Keratinocyte (primary cell): ENCODE measurements at regions not wholly inside any gene's neighbourhood (a gene's known extent, or its start where the extent isn't known, plus 50 kb on each side); places are given as distances from the start of the nearest gene placed in this dataset.

Source experiments
- DNase-seq: peaks from one replicate; pipeline ENCODE4 v3.0.0-alpha.2; 2011; ENCODE audit warnings: low read depth, missing footprints, low spot score
- FAIRE-seq: peaks from 2 replicates; lab custom pipeline; 2011; peaks lifted over from hg19 to GRCh38; lab: Jason Lieb, UNC
- H2AFZ ChIP-seq: 2 replicates; pipeline ENCODE4 v1.6.0; 2012; ENCODE audit warnings: low read length, control low read depth, inconsistent platforms; ENCODE audit not compliant: control insufficient read depth
- H3K27ac ChIP-seq: 2 replicates; pipeline ENCODE4 v1.5.1; 2011; ENCODE audit warnings: low read length; ENCODE audit not compliant: control insufficient read depth, insufficient read depth
- H3K27me3 ChIP-seq: 3 replicates; pipeline ENCODE4 v1.6.0; 2011; ENCODE audit warnings: low read length; ENCODE audit not compliant: control insufficient read depth, insufficient read depth; ENCODE audit errors: extremely low read depth
- H3K36me3 ChIP-seq, 2 experiments: 2 replicates in 1 of 2; 3 replicates in 1 of 2; pipeline ENCODE4 v1.5.1; 2011; ENCODE audit warnings: low read length in 2 of 2, mild to moderate bottlenecking in 1 of 2; ENCODE audit not compliant: control insufficient read depth in 2 of 2, insufficient read depth in 2 of 2; ENCODE audit errors: extremely low read depth in 1 of 2
- H3K4me1 ChIP-seq: 3 replicates; pipeline ENCODE4 v1.5.1; 2011; ENCODE audit warnings: low read length; ENCODE audit not compliant: control insufficient read depth, insufficient read depth; ENCODE audit errors: extremely low read depth
- H3K4me2 ChIP-seq: 3 replicates; pipeline ENCODE4 v1.6.0; 2011; ENCODE audit warnings: low read depth, low read length; ENCODE audit not compliant: control insufficient read depth, insufficient read depth; ENCODE audit errors: extremely low read depth
- H3K4me3 ChIP-seq, 3 experiments: fragments of 200-600 bp in 1 of 3; sonication (generic) in 1 of 3; 2 replicates in 2 of 3; 3 replicates in 1 of 3; pipeline ENCODE4 v1.5.1; 2011 to 2016; ENCODE audit warnings: low read length in 3 of 3, mild to moderate bottlenecking in 3 of 3, control low read depth in 2 of 3, inconsistent platforms in 1 of 3, low read depth in 1 of 3, mixed read lengths in 1 of 3, mixed run types in 1 of 3, moderate library complexity in 1 of 3; ENCODE audit not compliant: control insufficient read depth in 2 of 3, insufficient read depth in 2 of 3; ENCODE audit errors: extremely low read depth in 1 of 3
- H3K79me2 ChIP-seq: 2 replicates; pipeline ENCODE4 v1.6.0; 2012; ENCODE audit warnings: low read length; ENCODE audit not compliant: control insufficient read depth, insufficient read depth
- H3K9ac ChIP-seq: 3 replicates; pipeline ENCODE4 v1.6.0; 2011; ENCODE audit warnings: low read length; ENCODE audit not compliant: control insufficient read depth, insufficient read depth; ENCODE audit errors: extremely low read depth
- H3K9me1 ChIP-seq: 3 replicates; pipeline ENCODE4 v1.6.0; 2011; ENCODE audit warnings: low read length; ENCODE audit not compliant: control insufficient read depth, insufficient read depth; ENCODE audit errors: extremely low read depth
- H3K9me3 ChIP-seq: 2 replicates; pipeline ENCODE4 v1.5.1; 2012; ENCODE audit warnings: low read depth, low read length; ENCODE audit not compliant: control insufficient read depth
- H4K20me1 ChIP-seq: 3 replicates; pipeline ENCODE4 v1.6.0; 2011; ENCODE audit warnings: low read length; ENCODE audit not compliant: control insufficient read depth, insufficient read depth; ENCODE audit errors: extremely low read depth
- EZH2 ChIP-seq: IDR thresholded peaks from one replicate; pipeline ENCODE4 v1.6.1; 2012; ENCODE audit warnings: inconsistent platforms, mild to moderate bottlenecking, low read length, moderate library complexity
- dilution Hi-C: fragments of 300-500 bp; cut with MboI; formaldehyde crosslinking; loops from one replicate; pipeline ENCODE4 v1.7.0; 2020; ENCODE audit warnings: low sequenced_read_pairs; ENCODE audit not compliant: extremely low pct_ligation_motif_present
- TF ChIP-seq, protein P1 (sequence below), 3 experiments: IDR thresholded peaks in 1 of 3; conservative IDR thresholded peaks in 1 of 3; optimal IDR thresholded peaks in 1 of 3; 2 replicates in 2 of 3; 3 replicates in 1 of 3; pipeline versions ENCODE3 to v1.5.1; 2011; ENCODE audit warnings: low read length in 3 of 3, mild to moderate bottlenecking in 3 of 3, moderate library complexity in 2 of 3, control low read depth in 1 of 3, inconsistent platforms in 1 of 3; ENCODE audit not compliant: insufficient read depth in 2 of 3; ENCODE audit errors: extremely low read depth in 1 of 3

DNA sequence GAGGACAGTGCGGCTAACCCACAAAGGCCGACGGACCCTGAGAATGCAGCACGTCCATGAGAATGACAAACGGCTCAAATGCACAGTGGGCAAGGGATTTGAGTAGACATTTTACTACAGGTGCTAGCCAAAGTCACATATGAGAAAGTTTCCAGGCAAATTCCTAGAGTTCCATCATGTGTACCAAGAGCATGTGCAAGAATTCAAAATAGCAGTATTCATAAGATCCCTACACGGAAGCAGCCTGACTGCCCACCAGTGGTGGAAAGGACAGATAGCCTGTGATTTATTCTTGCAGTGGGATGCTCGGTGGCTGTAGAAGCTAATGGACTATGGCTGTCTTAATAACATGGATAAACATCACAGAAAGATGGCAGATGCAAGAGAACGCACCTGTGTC, 68.0 kb downstream of the RGS12 start:
- Histone ChIP-seq H3K27me3 (no peaks in the 10 kb centered on the region), H3K9me1 (no peaks in the 10 kb centered on the region), H3K4me3 (no peak overlapping the region), H3K79me2 (no peaks in the 10 kb centered on the region), H3K27ac (no peak overlapping the region), H4K20me1 (no peaks in the 10 kb centered on the region), H2AFZ (no peak overlapping the region), H3K9me3 (no peaks in the 10 kb centered on the region), H3K36me3 (no peaks in the 10 kb centered on the region), H3K9ac (no peak overlapping the region), H3K4me2 (no peak overlapping the region), H3K4me1 (no peaks in the 10 kb centered on the region)
- DNase-seq: no peak
- dilution Hi-C loops: no loop called here
- no peak for FAIRE-seq
- TF ChIP-seq EZH2: no peak
- TF ChIP-seq, protein P1, sequence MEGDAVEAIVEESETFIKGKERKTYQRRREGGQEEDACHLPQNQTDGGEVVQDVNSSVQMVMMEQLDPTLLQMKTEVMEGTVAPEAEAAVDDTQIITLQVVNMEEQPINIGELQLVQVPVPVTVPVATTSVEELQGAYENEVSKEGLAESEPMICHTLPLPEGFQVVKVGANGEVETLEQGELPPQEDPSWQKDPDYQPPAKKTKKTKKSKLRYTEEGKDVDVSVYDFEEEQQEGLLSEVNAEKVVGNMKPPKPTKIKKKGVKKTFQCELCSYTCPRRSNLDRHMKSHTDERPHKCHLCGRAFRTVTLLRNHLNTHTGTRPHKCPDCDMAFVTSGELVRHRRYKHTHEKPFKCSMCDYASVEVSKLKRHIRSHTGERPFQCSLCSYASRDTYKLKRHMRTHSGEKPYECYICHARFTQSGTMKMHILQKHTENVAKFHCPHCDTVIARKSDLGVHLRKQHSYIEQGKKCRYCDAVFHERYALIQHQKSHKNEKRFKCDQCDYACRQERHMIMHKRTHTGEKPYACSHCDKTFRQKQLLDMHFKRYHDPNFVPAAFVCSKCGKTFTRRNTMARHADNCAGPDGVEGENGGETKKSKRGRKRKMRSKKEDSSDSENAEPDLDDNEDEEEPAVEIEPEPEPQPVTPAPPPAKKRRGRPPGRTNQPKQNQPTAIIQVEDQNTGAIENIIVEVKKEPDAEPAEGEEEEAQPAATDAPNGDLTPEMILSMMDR (optimal IDR thresholded peaks at IDR 0.05 in 1 of 3, IDR thresholded peaks at IDR 0.05 in 1 of 3, conservative IDR thresholded peaks at IDR 0.05 in 1 of 3; ENCODE audit: extremely low read depth in 1 of 3, insufficient read depth in 2 of 3, low read length in 3 of 3): no peak

DNA sequence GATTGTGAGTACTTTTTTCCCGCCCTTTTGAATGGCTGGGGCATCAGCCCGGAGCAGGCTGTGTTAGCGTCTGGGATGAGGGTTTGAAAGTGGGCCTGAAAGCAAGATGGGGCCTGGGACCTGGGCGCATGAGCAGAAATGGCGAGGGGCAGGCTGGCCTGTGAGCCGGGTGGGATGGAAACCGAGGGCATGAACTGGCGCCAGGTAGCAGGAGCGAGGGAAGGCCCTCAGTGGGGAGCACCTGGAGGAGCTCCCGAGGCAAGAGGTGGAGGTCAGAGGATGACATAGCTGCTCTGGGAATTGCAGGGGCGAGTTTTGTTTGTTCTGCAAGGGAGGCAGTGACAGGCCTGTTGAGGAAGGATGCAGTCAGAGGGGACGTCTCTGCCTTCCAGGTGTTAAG, 68.6 kb downstream of the RGS12 start:
- Histone ChIP-seq H4K20me1 (no peaks in the 10 kb centered on the region), H3K27me3 (no peaks in the 10 kb centered on the region), H3K9ac (no peak overlapping the region), H3K79me2 (no peaks in the 10 kb centered on the region), H3K4me1 (no peaks in the 10 kb centered on the region), H3K27ac (no peak overlapping the region), H3K4me3 (no peak overlapping the region), H3K9me3 (no peaks in the 10 kb centered on the region), H3K9me1 (no peaks in the 10 kb centered on the region), H3K36me3 (no peaks in the 10 kb centered on the region), H2AFZ (no peak overlapping the region), H3K4me2 (no peak overlapping the region)
- TF ChIP-seq, protein P1 (optimal IDR thresholded peaks at IDR 0.05 in 1 of 3, IDR thresholded peaks at IDR 0.05 in 1 of 3, conservative IDR thresholded peaks at IDR 0.05 in 1 of 3; ENCODE audit: extremely low read depth in 1 of 3, insufficient read depth in 2 of 3, low read length in 3 of 3): no peak
- TF ChIP-seq EZH2: no peak
- DNase-seq (no peak), FAIRE-seq (no peak)
- dilution Hi-C loops: no loop called here
